Esophagus muscularis mucosa (tissue), 4 donors: ENCODE measurements at regions not wholly inside any gene's neighbourhood (a gene's known extent, or its start where the extent isn't known, plus 50 kb on each side); places are given as distances from the start of the nearest gene placed in this dataset.

Source experiments
- DNase-seq: peaks from one replicate; pipeline ENCODE4 v3.0.0-alpha.2; 2017; ENCODE audit errors: extremely low spot score
- H3K27ac ChIP-seq, 4 donors: fragments of 200-600 bp; sonication (generic); replicated peaks in 1 of 4; 1 replicate in 3 of 4; 2 replicates in 1 of 4; pipeline ENCODE4 v1.5.1; 2016 to 2019; ENCODE audit warnings: mild to moderate bottlenecking in 1 of 4
- H3K27me3 ChIP-seq, 4 donors: fragments of 200-600 bp; sonication (generic); one replicate each; pipeline versions ENCODE4 v1.5.1 to v1.6.0; 2016 to 2019
- H3K36me3 ChIP-seq, 4 donors: fragments of 200-600 bp; sonication (generic); one replicate each; pipeline ENCODE4 v1.5.1; 2016 to 2019
- H3K4me1 ChIP-seq, 4 donors: fragments of 200-600 bp; sonication (generic); one replicate each; pipeline ENCODE4 v1.5.1; 2016 to 2019
- H3K4me3 ChIP-seq, 4 donors: fragments of 200-600 bp; sonication (generic); 1 replicate in 2 of 4; 2 replicates in 2 of 4; pipeline ENCODE4 v1.5.1; 2016 to 2019; ENCODE audit warnings: mild to moderate bottlenecking in 4 of 4, moderate library complexity in 1 of 4
- H3K9me3 ChIP-seq, 4 donors: fragments of 200-600 bp; sonication (generic); 1 replicate in 3 of 4; 2 replicates in 1 of 4; pipeline ENCODE4 v1.5.1; 2016 to 2019
- CTCF ChIP-seq, 3 experiments: fragments of 200-600 bp in 2 of 3; fragments of 450-650 bp in 1 of 3; sonication (generic) in 2 of 3; IDR thresholded peaks; one replicate each; pipeline ENCODE4 v1.5.1; 2017 to 2019; ENCODE audit warnings: antibody characterized with exemption in 3 of 3, mild to moderate bottlenecking in 2 of 3, moderate library complexity in 1 of 3
- EP300 ChIP-seq: sonication (generic); formaldehyde crosslinking; IDR thresholded peaks from one replicate; pipeline ENCODE4 v1.6.1; 2017; ENCODE audit warnings: antibody characterized with exemption
- POLR2A ChIP-seq: fragments of 450-650 bp; IDR thresholded peaks from one replicate; pipeline ENCODE4 v1.6.1; 2017; ENCODE audit warnings: antibody characterized with exemption, moderate library complexity, mild to moderate bottlenecking, low read depth
- POLR2AphosphoS5 ChIP-seq, 2 donors: sonication (generic); formaldehyde crosslinking; IDR thresholded peaks; one replicate each; pipeline ENCODE4 v1.6.1; 2017; ENCODE audit warnings: antibody characterized with exemption in 2 of 2
- WGBS: methylation state at CpG from one replicate; pipeline ENCODE4 v1.1.5; 2018; 5-methylcytosine and 5-hydroxymethylcytosine counted together
- intact Hi-C: fragments of 100-400 bp; cut with DNase I; formaldehyde crosslinking; loops from one replicate; pipeline ENCODE4 v1.15.1; 2023

- no peaks in the 10 kb centered on the region for H3K36me3 ChIP-seq
- H3K27ac ChIP-seq: no peak overlapping the region
- H3K27me3 ChIP-seq: peaks cover 0 to 30% (median 0%) of the 10 kb centered on the region in 4 donors
- H3K9me3 ChIP-seq: no peaks in the 10 kb centered on the region
- TF ChIP-seq EP300 (no peak), CTCF (IDR thresholded peaks at IDR 0.05) (no peak), POLR2AphosphoS5 (IDR thresholded peaks at IDR 0.05) (no peak), POLR2A (no peak)
- H3K4me3 ChIP-seq: no peak overlapping the region
- whole genome bisulfite sequencing: 80% methylated on average over 5 of the region's 5 CpGs
- no peak for DNase-seq
- H3K4me1 ChIP-seq: no peaks in the 10 kb centered on the region
- intact Hi-C loops: no loop called here
Measured at GRCh38 chr20:22390543-22390903, 193.8 kb downstream of the FOXA2 start.

GRCh38 chr20:22389836-22390542, 194.4 kb downstream of the FOXA2 start:
- Histone ChIP-seq H3K36me3 (no peaks in the 10 kb centered on the region), H3K4me3 (no peak overlapping the region), H3K27me3 (peaks cover 0 to 35% (median 0%) of the 10 kb centered on the region in 4 donors), H3K4me1 (no peaks in the 10 kb centered on the region), H3K9me3 (no peaks in the 10 kb centered on the region), H3K27ac (no peak overlapping the region)
- TF ChIP-seq POLR2AphosphoS5 (IDR thresholded peaks at IDR 0.05) (no peak), CTCF (IDR thresholded peaks at IDR 0.05) (no peak), EP300 (no peak), POLR2A (no peak)
- intact Hi-C loops: no loop called here
- 77% methylated on average over 8 of the region's 8 CpGs for WGBS
- no peak for DNase-seq

GRCh38 chr20:22387452-22387851, 196.9 kb downstream of the FOXA2 start:
- TF ChIP-seq POLR2AphosphoS5 (IDR thresholded peaks at IDR 0.05): no peak
- no peak for TF ChIP-seq EP300
- TF ChIP-seq POLR2A: no peak
- no peak for TF ChIP-seq CTCF (IDR thresholded peaks at IDR 0.05)
- WGBS: 88% methylated on average over 1 of the region's 1 CpG
- no peak for DNase-seq
- intact Hi-C loops: no loop called here
- H3K4me1 ChIP-seq: no peaks in the 10 kb centered on the region
- no peak overlapping the region for H3K27ac ChIP-seq
- H3K27me3 ChIP-seq: peaks cover 0 to 18% (median 0%) of the 10 kb centered on the region in 4 donors
- no peak overlapping the region for H3K4me3 ChIP-seq
- H3K9me3 ChIP-seq: no peaks in the 10 kb centered on the region
- H3K36me3 ChIP-seq: no peaks in the 10 kb centered on the region

- no peak for TF ChIP-seq POLR2A
- no peak for TF ChIP-seq POLR2AphosphoS5 (IDR thresholded peaks at IDR 0.05)
- no peak for TF ChIP-seq EP300
- no peak for TF ChIP-seq CTCF (IDR thresholded peaks at IDR 0.05)
- Histone ChIP-seq H3K36me3 (no peaks in the 10 kb centered on the region), H3K4me3 (no peak overlapping the region), H3K27me3 (peaks cover 0 to 18% (median 0%) of the 10 kb centered on the region in 4 donors), H3K9me3 (no peaks in the 10 kb centered on the region), H3K4me1 (no peaks in the 10 kb centered on the region), H3K27ac (no peak overlapping the region)
- DNase-seq: no peak
- 34% methylated on average over 3 of the region's 3 CpGs for WGBS
- intact Hi-C loops: no loop called here
Measured at GRCh38 chr20:22386306-22386623, 198.1 kb downstream of the FOXA2 start.
